Activated CD4-positive, CD25-positive, alpha-beta regulatory T cell (primary cell): ENCODE measurements at regions not wholly inside any gene's neighbourhood (a gene's known extent, or its start where the extent isn't known, plus 50 kb on each side); places are given as distances from the start of the nearest gene placed in this dataset.

Experiments used
- DNase-seq, 4 experiments: peaks; one replicate each; lab custom pipeline; 2025; lab: John Stamatoyannopoulos, UW

- no peak for DNase-seq
These were observed 340.0 kb downstream of the C16orf95 start for GRCh38 chr16:86977076-86977676.

- DNase-seq: no peak
These were observed 338.7 kb downstream of the C16orf95 start for GRCh38 chr16:86978445-86979030.

GRCh38 chr16:86979061-86979460 is 338.1 kb downstream of the C16orf95 start:
- DNase-seq: no peak

GRCh38 chr16:86979984-86980553 is 337.1 kb downstream of the C16orf95 start:
- DNase-seq: no peak

GRCh38 chr16:86980644-86981043 is 336.5 kb downstream of the C16orf95 start:
- DNase-seq: no peak

GRCh38 chr16:86982347-86982596 is 334.9 kb downstream of the C16orf95 start:
- DNase-seq: no peak

- no peak for DNase-seq
These were observed 334.3 kb downstream of the C16orf95 start for GRCh38 chr16:86982912-86983311.

GRCh38 chr16:86983621-86984020 is 333.6 kb downstream of the C16orf95 start:
- DNase-seq: no peak

GRCh38 chr16:86984343-86984742 is 332.8 kb downstream of the C16orf95 start:
- DNase-seq: no peak

- no peak for DNase-seq
These were observed 332.1 kb downstream of the C16orf95 start for GRCh38 chr16:86984991-86985647.

- no peak for DNase-seq
These were observed 331.6 kb downstream of the C16orf95 start for GRCh38 chr16:86985648-86986015.

- no peak for DNase-seq
These were observed 331.1 kb downstream of the C16orf95 start for GRCh38 chr16:86986136-86986535.

GRCh38 chr16:86986809-86987487 is 330.2 kb downstream of the C16orf95 start:
- no peak for DNase-seq

GRCh38 chr16:86987746-86988670 is 329.2 kb downstream of the C16orf95 start:
- DNase-seq: no peak

GRCh38 chr16:86988920-86989696 is 328.1 kb downstream of the C16orf95 start:
- no peak for DNase-seq

- DNase-seq: no peak
These were observed 326.7 kb downstream of the C16orf95 start for GRCh38 chr16:86990451-86990850.

GRCh38 chr16:86991679-86992078 is 325.5 kb downstream of the C16orf95 start:
- no peak for DNase-seq

GRCh38 chr16:86992587-86992986 is 324.6 kb downstream of the C16orf95 start:
- no peak for DNase-seq

- no peak for DNase-seq
These were observed 323.6 kb downstream of the C16orf95 start for GRCh38 chr16:86993426-86994110.

- DNase-seq: no peak
These were observed 323.0 kb downstream of the C16orf95 start for GRCh38 chr16:86994215-86994614.
